ENCODE measurements at regions not wholly inside any gene's neighbourhood (a gene's known extent, or its start where the extent isn't known, plus 50 kb on each side); places are given as distances from the start of the nearest gene placed in this dataset.

DNA sequence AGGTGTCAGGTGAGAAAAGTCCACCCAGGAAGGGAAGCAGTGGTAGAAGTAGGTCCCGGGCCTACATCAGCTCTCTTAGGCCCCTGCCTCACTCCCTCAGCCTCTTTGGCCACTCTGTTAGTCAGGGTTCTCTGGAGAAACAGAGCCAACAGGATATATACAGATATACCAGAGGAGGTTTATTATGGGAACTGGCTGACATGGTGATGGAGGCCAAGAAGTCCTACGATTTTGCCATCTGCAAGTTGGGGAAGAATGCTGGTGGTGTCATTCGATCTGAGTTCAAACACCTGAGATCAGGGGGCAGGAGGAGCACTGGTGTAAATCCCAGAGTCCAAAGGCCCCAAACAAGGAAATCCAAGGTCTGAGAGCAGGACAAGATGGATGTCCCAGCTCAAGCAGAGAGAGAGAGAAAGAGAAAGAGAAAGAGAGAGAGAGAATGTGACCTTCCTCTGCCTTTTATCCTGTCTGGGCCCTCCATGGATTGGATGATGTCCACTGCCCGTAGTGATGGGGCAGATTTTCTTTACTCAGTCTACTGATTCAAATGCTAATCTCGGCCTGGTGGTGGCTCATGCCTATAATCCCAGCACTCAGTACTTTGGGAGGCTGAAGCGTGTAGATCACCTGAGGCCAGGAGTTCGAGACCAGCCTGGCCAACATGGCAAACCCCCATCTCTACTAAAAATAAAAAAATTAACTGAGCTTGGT lies 111.1 kb upstream of the MYCN start:
- intact Hi-C loops (cut with micrococcal nuclease; ENCODE audit: unreplicated experiment) (no loop called here), in situ Hi-C loops (cut with HindIII; ENCODE audit: low pct_unique_long_range_greater_than_20kb, low sequenced_read_pairs) (no loop called here)
- Histone ChIP-seq H3K27ac (ENCODE audit: low read length) (no peak overlapping the region), H3K9me3 (ENCODE audit: control insufficient read depth, insufficient read depth, low read depth, low read length) (no peaks in the 10 kb centered on the region), H3K27me3 (ENCODE audit: control insufficient read depth, insufficient read depth, low read length) (no peaks in the 10 kb centered on the region), H3K4me3 (ENCODE audit: low read depth in 2 of 2, low read length in 2 of 2) (no peak overlapping the region), H3K36me3 (ENCODE audit: control insufficient read depth, insufficient read depth, low read length) (no peaks in the 10 kb centered on the region), H3K4me1 (ENCODE audit: control insufficient read depth, insufficient read depth, low read length) (no peaks in the 10 kb centered on the region)
- POLR2A ChIA-PET = interaction anchor here (0.6 kb wide), 1 partner anchor 620 kb away, joined by 3 read pairs; no protein-coding TSS in a partner anchor
- CTCF ChIA-PET = no interaction called here
- DNase-seq (ENCODE audit: low read depth, low spot score) (no peak), ATAC-seq (no peak)
- TF ChIP-seq SIN3A (IDR thresholded peaks at IDR 0.05; ENCODE audit: borderline replicate concordance, insufficient read depth, low read depth, low read length) (no peak), POLR2AphosphoS5 (IDR thresholded peaks at IDR 0.05; ENCODE audit: low read depth, low read length) (no peak), REST (IDR thresholded peaks at IDR 0.05; ENCODE audit: insufficient read depth in 1 of 2, low read depth in 2 of 2, low read length in 1 of 2) (no peak), TCF7L2 (IDR thresholded peaks at IDR 0.05; ENCODE audit: low read depth, low read length) (no peak)
- TF ChIP-seq, protein P1, sequence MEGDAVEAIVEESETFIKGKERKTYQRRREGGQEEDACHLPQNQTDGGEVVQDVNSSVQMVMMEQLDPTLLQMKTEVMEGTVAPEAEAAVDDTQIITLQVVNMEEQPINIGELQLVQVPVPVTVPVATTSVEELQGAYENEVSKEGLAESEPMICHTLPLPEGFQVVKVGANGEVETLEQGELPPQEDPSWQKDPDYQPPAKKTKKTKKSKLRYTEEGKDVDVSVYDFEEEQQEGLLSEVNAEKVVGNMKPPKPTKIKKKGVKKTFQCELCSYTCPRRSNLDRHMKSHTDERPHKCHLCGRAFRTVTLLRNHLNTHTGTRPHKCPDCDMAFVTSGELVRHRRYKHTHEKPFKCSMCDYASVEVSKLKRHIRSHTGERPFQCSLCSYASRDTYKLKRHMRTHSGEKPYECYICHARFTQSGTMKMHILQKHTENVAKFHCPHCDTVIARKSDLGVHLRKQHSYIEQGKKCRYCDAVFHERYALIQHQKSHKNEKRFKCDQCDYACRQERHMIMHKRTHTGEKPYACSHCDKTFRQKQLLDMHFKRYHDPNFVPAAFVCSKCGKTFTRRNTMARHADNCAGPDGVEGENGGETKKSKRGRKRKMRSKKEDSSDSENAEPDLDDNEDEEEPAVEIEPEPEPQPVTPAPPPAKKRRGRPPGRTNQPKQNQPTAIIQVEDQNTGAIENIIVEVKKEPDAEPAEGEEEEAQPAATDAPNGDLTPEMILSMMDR (IDR thresholded peaks at IDR 0.05) = no peak
- BruUV-seq (replicated peaks) = no TSS peak

- no peaks in the 10 kb centered on the region for H3K36me3 ChIP-seq (ENCODE audit: control insufficient read depth, insufficient read depth, low read length)
- H3K9me3 ChIP-seq (ENCODE audit: control insufficient read depth, insufficient read depth, low read depth, low read length) = no peaks in the 10 kb centered on the region
- ATAC-seq = no peak
- in situ Hi-C loops (cut with HindIII; ENCODE audit: low pct_unique_long_range_greater_than_20kb, low sequenced_read_pairs) = no loop called here
- H3K4me3 ChIP-seq (ENCODE audit: low read depth in 2 of 2, low read length in 2 of 2) = no peak overlapping the region
- H3K4me1 ChIP-seq (ENCODE audit: control insufficient read depth, insufficient read depth, low read length) = no peaks in the 10 kb centered on the region
- intact Hi-C loops (cut with micrococcal nuclease; ENCODE audit: unreplicated experiment) = no loop called here
- BruUV-seq (replicated peaks) = no TSS peak
- TF ChIP-seq SIN3A (IDR thresholded peaks at IDR 0.05; ENCODE audit: borderline replicate concordance, insufficient read depth, low read depth, low read length) (no peak), TCF7L2 (IDR thresholded peaks at IDR 0.05; ENCODE audit: low read depth, low read length) (no peak), REST (IDR thresholded peaks at IDR 0.05; ENCODE audit: insufficient read depth in 1 of 2, low read depth in 2 of 2, low read length in 1 of 2) (no peak), POLR2AphosphoS5 (IDR thresholded peaks at IDR 0.05; ENCODE audit: low read depth, low read length) (no peak)
- TF ChIP-seq, protein P1 (IDR thresholded peaks at IDR 0.05) = no peak
- DNase-seq (ENCODE audit: low read depth, low spot score) = no peak
- CTCF ChIA-PET = no interaction called here
- no peak overlapping the region for H3K27ac ChIP-seq (ENCODE audit: low read length)
- POLR2A ChIA-PET = interaction anchor here (0.6 kb wide), 1 partner anchor 621 kb away, joined by 3 read pairs; no protein-coding TSS in a partner anchor
- no peaks in the 10 kb centered on the region for H3K27me3 ChIP-seq (ENCODE audit: control insufficient read depth, insufficient read depth, low read length)
These were observed 110.4 kb upstream of the MYCN start for GRCh38 chr2:15829985-15830384.
